ENCODE measurements at regions not wholly inside any gene's neighbourhood (a gene's known extent, or its start where the extent isn't known, plus 50 kb on each side); places are given as distances from the start of the nearest gene placed in this dataset.

GRCh38 chr21:16180614-16181013, 450.8 kb downstream of the USP25 start:
- TF ChIP-seq EP300 (IDR thresholded peaks at IDR 0.05) (no peak), CTCF (IDR thresholded peaks at IDR 0.05) (no peak), POLR2A (IDR thresholded peaks at IDR 0.05) (no peak)
